ENCODE measurements at regions not wholly inside any gene's neighbourhood (a gene's known extent, or its start where the extent isn't known, plus 50 kb on each side); places are given as distances from the start of the nearest gene placed in this dataset.

GRCh38 chr20:7540923-7541322, 399.3 kb downstream of the HAO1 start:
- TF ChIP-seq CTCF (optimal IDR thresholded peaks at IDR 0.05 in 1 of 3, IDR thresholded peaks at IDR 0.05 in 1 of 3, conservative IDR thresholded peaks at IDR 0.05 in 1 of 3; ENCODE audit: extremely low read depth in 1 of 3, insufficient read depth in 2 of 3, low read length in 3 of 3) (no peak), EZH2 (IDR thresholded peaks at IDR 0.05; ENCODE audit: low read length) (no peak)

All from keratinocyte (primary cell).